Choroid plexus epithelial cell (primary cell): ENCODE measurements at regions not wholly inside any gene's neighbourhood (a gene's known extent, or its start where the extent isn't known, plus 50 kb on each side); places are given as distances from the start of the nearest gene placed in this dataset.

ENCODE experiments used
- DNase-seq: peaks from one replicate; pipeline ENCODE4 v3.0.0-alpha.2; 2010; ENCODE audit warnings: low read depth
- H3K4me3 ChIP-seq: 2 replicates; pipeline ENCODE4 v1.5.1; 2011; ENCODE audit warnings: low read depth, mild to moderate bottlenecking, control low read depth, low read length, moderate library complexity
- CTCF ChIP-seq: conservative IDR thresholded peaks from 2 replicates; pipeline ENCODE4 v1.5.1; 2011; ENCODE audit warnings: low read depth, mild to moderate bottlenecking, control low read depth, inconsistent platforms, low read length, moderate library complexity

GRCh38 chr15:66852064-66852905 lies 150.2 kb downstream of the SMAD6 start:
- no peak for TF ChIP-seq CTCF
- no peak overlapping the region for H3K4me3 ChIP-seq
- DNase-seq = no peak

- no peak for TF ChIP-seq CTCF
- H3K4me3 ChIP-seq = no peak overlapping the region
- no peak for DNase-seq
Measured at GRCh38 chr15:66854012-66854965, 152.3 kb downstream of the SMAD6 start.

- no peak for TF ChIP-seq CTCF
- no peak overlapping the region for H3K4me3 ChIP-seq
- no peak for DNase-seq
Measured at GRCh38 chr15:66855041-66855440, 153.0 kb downstream of the SMAD6 start.

GRCh38 chr15:66857694-66858093 lies 155.7 kb downstream of the SMAD6 start:
- TF ChIP-seq CTCF = no peak
- no peak for DNase-seq
- no peak overlapping the region for H3K4me3 ChIP-seq

GRCh38 chr15:66858423-66859207 lies 156.6 kb downstream of the SMAD6 start:
- TF ChIP-seq CTCF = no peak
- no peak overlapping the region for H3K4me3 ChIP-seq
- no peak for DNase-seq

- TF ChIP-seq CTCF = no peak
- no peak overlapping the region for H3K4me3 ChIP-seq
- DNase-seq = no peak
Measured at GRCh38 chr15:66859688-66860253, 157.7 kb downstream of the SMAD6 start.
